GM12878 (cell line): ENCODE measurements at regions not wholly inside any gene's neighbourhood (a gene's known extent, or its start where the extent isn't known, plus 50 kb on each side); places are given as distances from the start of the nearest gene placed in this dataset.

Source experiments
- ATAC-seq: fragments of 200-7000 bp; cut with Tn5 transposase; 3 replicates; pipeline ENCODE4 v1.9.1; 2020; ENCODE audit warnings: mild to moderate bottlenecking, moderate library complexity
- BruUV-seq: library from RNA; stranded (reverse); fragments of 400-500 nt; replicated peaks from 2 replicates; lab custom pipeline; 2021; lab: Mats Ljungman, UMichigan
- CTCF ChIA-PET: fragments of 300-600 bp; sonication (Branson Sonifier 250); formaldehyde crosslinking; extraction: SDS; loops from one replicate; lab custom pipeline; 2021; ENCODE audit warnings: inconsistent platforms; lab: Yijun Ruan, JAX
- POLR2A ChIA-PET: fragments of 350-600 bp; formaldehyde crosslinking; extraction: SDS; loops from one replicate; lab custom pipeline; 2021; ENCODE audit warnings: inconsistent platforms; lab: Charles Lee
- RAD21 ChIA-PET: fragments of 300-600 bp; sonication (Branson Sonifier 250); formaldehyde crosslinking; loops from one replicate; lab custom pipeline; 2023; ENCODE audit warnings: antibody characterized with exemption; ENCODE audit not compliant: unreplicated experiment; lab: Charles Lee
- SMC1A ChIA-PET: fragments of 300-600 bp; sonication (Branson Sonifier 250); formaldehyde crosslinking; loops from one replicate; lab custom pipeline; 2023; ENCODE audit not compliant: unreplicated experiment, uncharacterized antibody; lab: Charles Lee
- DNase-seq: peaks from one replicate; pipeline ENCODE4 v3.0.0-alpha.2; 2011; ENCODE audit warnings: low read depth, low spot score
- FAIRE-seq: peaks from 3 replicates; lab custom pipeline; 2011; peaks lifted over from hg19 to GRCh38; lab: Jason Lieb, UNC
- H2AFZ ChIP-seq: 2 replicates; pipeline ENCODE4 v1.6.0; 2011; ENCODE audit warnings: low read depth, low read length, control low read depth; ENCODE audit not compliant: control insufficient read depth
- H3K27ac ChIP-seq: 2 replicates; pipeline ENCODE4 v1.5.1; 2011; ENCODE audit warnings: control low read depth; ENCODE audit not compliant: control insufficient read depth, insufficient read depth
- H3K27me3 ChIP-seq, 2 experiments: replicated peaks in 1 of 2; 2 replicates each; pipeline versions ENCODE4 v1.6.0 to v1.6.1; 2011; ENCODE audit warnings: low read length in 1 of 2; ENCODE audit not compliant: control insufficient read depth in 2 of 2, insufficient read depth in 2 of 2
- H3K36me3 ChIP-seq, 2 experiments: 2 replicates each; pipeline ENCODE4 v1.5.1; 2011; ENCODE audit warnings: low read length in 1 of 2; ENCODE audit not compliant: control insufficient read depth in 2 of 2, insufficient read depth in 2 of 2
- H3K4me1 ChIP-seq: 2 replicates; pipeline ENCODE4 v1.6.1; 2011; ENCODE audit warnings: mild to moderate bottlenecking, low read length, moderate library complexity, mixed read lengths; ENCODE audit not compliant: control insufficient read depth, insufficient read depth
- H3K4me2 ChIP-seq: 2 replicates; pipeline ENCODE4 v1.6.0; 2011; ENCODE audit warnings: control low read depth; ENCODE audit not compliant: control insufficient read depth, insufficient read depth
- H3K4me3 ChIP-seq: fragments of 200-600 bp; sonication (generic); 2 replicates; pipeline ENCODE4 v1.5.1; 2016
- H3K79me2 ChIP-seq: 2 replicates; pipeline ENCODE4 v1.6.0; 2011; ENCODE audit warnings: low read length; ENCODE audit not compliant: control insufficient read depth, insufficient read depth
- H3K9ac ChIP-seq: 2 replicates; pipeline ENCODE4 v1.8.0; 2011; ENCODE audit warnings: low read length, control low read depth, mixed read lengths; ENCODE audit not compliant: control insufficient read depth, insufficient read depth
- H3K9me3 ChIP-seq: replicated peaks from 3 replicates; pipeline ENCODE4 v1.5.1; 2011; ENCODE audit warnings: mild to moderate bottlenecking, low read length; ENCODE audit not compliant: control insufficient read depth, insufficient read depth
- H4K20me1 ChIP-seq: 2 replicates; pipeline ENCODE4 v1.6.0; 2011; ENCODE audit not compliant: control insufficient read depth, insufficient read depth
- IRF4 ChIP-seq: IDR thresholded peaks from 2 replicates; pipeline ENCODE4 v1.6.1; 2011; ENCODE audit warnings: low read depth, low read length
- MEF2A ChIP-seq: IDR thresholded peaks from 2 replicates; pipeline ENCODE4 v1.6.1; 2011; ENCODE audit warnings: low read depth, mild to moderate bottlenecking, low read length, moderate library complexity; ENCODE audit not compliant: insufficient read depth
- MTA3 ChIP-seq: IDR thresholded peaks from 2 replicates; pipeline ENCODE4 v1.6.1; 2012; ENCODE audit warnings: low read length, inconsistent platforms, borderline replicate concordance
- REST ChIP-seq: IDR thresholded peaks from 2 replicates; pipeline ENCODE4 v1.6.1; 2012; ENCODE audit warnings: mild to moderate bottlenecking, low read depth, low read length
- WGBS: methylation state at CpG from one replicate; pipeline ENCODE4 v1.1.6; 2016; ENCODE audit warnings: low lambda C conversion rate; ENCODE audit not compliant: insufficient replicate concordance, insufficient coverage; ENCODE audit errors: missing lambda C conversion rate; 5-methylcytosine and 5-hydroxymethylcytosine counted together
- in situ Hi-C: fragments of 300-500 bp; cut with MboI; formaldehyde crosslinking; loops from 9 replicates; pipeline ENCODE4 v1.14.3; 2018; ENCODE audit warnings: mixed read lengths
- intact Hi-C: fragments of 100-400 bp; cut with micrococcal nuclease; formaldehyde crosslinking; loops from one replicate; pipeline ENCODE4 v1.14.2; 2022; ENCODE audit not compliant: unreplicated experiment
- TF ChIP-seq, protein P1 (sequence below): fragments of 450-650 bp; IDR thresholded peaks from 2 replicates; pipeline ENCODE4 v1.6.1; 2017; ENCODE audit warnings: mild to moderate bottlenecking

- TF ChIP-seq, protein P1, sequence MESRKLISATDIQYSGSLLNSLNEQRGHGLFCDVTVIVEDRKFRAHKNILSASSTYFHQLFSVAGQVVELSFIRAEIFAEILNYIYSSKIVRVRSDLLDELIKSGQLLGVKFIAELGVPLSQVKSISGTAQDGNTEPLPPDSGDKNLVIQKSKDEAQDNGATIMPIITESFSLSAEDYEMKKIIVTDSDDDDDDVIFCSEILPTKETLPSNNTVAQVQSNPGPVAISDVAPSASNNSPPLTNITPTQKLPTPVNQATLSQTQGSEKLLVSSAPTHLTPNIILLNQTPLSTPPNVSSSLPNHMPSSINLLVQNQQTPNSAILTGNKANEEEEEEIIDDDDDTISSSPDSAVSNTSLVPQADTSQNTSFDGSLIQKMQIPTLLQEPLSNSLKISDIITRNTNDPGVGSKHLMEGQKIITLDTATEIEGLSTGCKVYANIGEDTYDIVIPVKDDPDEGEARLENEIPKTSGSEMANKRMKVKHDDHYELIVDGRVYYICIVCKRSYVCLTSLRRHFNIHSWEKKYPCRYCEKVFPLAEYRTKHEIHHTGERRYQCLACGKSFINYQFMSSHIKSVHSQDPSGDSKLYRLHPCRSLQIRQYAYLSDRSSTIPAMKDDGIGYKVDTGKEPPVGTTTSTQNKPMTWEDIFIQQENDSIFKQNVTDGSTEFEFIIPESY: no peak
- TF ChIP-seq IRF4: no peak
- no peak for TF ChIP-seq MEF2A
- no peak for TF ChIP-seq REST
Observed at GRCh38 chr2:12083081-12083581, 336.7 kb downstream of the LPIN1 start (continued).

DNA sequence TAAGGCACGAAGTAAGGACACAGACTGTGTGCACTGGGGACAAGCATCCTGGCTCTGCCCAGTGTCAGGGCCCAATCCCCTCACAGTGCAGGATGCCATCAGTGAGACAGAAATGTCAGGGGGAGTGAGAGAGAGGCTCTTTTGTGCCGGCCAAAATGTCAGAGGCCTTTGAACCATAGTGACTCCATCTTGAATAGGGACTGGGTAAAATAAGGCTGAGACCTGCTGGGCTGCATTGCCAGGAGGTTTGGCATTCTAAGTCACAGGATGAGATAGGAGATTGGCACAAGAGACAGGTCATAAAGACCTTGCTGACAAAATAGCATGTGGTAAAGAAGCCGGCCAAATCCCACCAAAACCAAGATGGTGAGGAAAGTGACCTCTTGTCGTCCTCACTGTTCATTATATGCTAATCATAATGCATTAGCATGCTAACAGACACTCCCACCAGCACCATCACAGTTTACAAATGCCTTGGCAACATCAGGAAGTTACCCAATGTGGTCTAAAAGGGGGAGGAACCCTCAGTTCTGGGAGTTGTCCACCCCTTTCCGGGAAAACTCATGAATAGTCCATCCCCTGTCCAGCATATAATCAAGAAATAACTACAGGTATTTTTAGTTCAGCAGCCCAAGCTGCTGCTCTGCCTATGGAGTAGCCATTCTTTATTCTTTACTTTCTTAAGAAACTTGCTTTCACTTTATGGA is 337.4 kb downstream of the LPIN1 start:
- DNase-seq (no peak), FAIRE-seq (no peak), ATAC-seq (no peak)
- WGBS: 88% methylated on average over 5 of the region's 5 CpGs
- ChIA-PET SMC1A (interaction anchor here (0.8 to 1.6 kb wide), 2 partner anchors 14 to 23 kb away, joined by 3 to 4 read pairs; no protein-coding TSS in a partner anchor), CTCF (interaction anchor here (0.9 kb wide), 1 partner anchor 10 kb away, joined by 3 read pairs; no protein-coding TSS in a partner anchor), POLR2A (no interaction called here), RAD21 (no interaction called here)
- H3K9ac ChIP-seq: no peak overlapping the region
- H3K4me3 ChIP-seq: no peak overlapping the region
- no peak overlapping the region for H3K4me2 ChIP-seq
- no peak for TF ChIP-seq MTA3
- no peak overlapping the region for H2AFZ ChIP-seq
- intact Hi-C loops: no loop called here
- H3K9me3 ChIP-seq: no peaks in the 10 kb centered on the region; the same call in 2 of the 3 replicates
- H3K79me2 ChIP-seq: no peaks in the 10 kb centered on the region
- no TSS peak for BruUV-seq
- no peaks in the 10 kb centered on the region for H3K27me3 ChIP-seq
- H3K4me1 ChIP-seq: no peaks in the 10 kb centered on the region
- no peaks in the 10 kb centered on the region for H4K20me1 ChIP-seq
- no peak overlapping the region for H3K27ac ChIP-seq
- in situ Hi-C loops: no loop called here
- H3K36me3 ChIP-seq: no peaks in the 10 kb centered on the region
